H1 (cell line): ENCODE measurements at regions not wholly inside any gene's neighbourhood (a gene's known extent, or its start where the extent isn't known, plus 50 kb on each side); places are given as distances from the start of the nearest gene placed in this dataset.

ENCODE experiments used
- CTCF ChIA-PET: fragments of 300-600 bp; sonication (Branson Sonifier 250); formaldehyde crosslinking; loops from one replicate; lab custom pipeline; 2021; ENCODE audit not compliant: partially characterized antibody; lab: Charles Lee
- POLR2A ChIA-PET: fragments of 300-600 bp; sonication (Branson Sonifier 250); formaldehyde crosslinking; loops from one replicate; lab custom pipeline; 2021; ENCODE audit warnings: inconsistent platforms; ENCODE audit not compliant: partially characterized antibody; lab: Charles Lee
- DNase-seq, 2 experiments: peaks; one replicate each; pipeline versions ENCODE4 v3.0.0 to v3.0.0-alpha.2; 2010 to 2022; ENCODE audit warnings: low spot score in 2 of 2, low read depth in 1 of 2, mixed read lengths in 1 of 2
- FAIRE-seq: peaks from 2 replicates; lab custom pipeline; 2011; peaks lifted over from hg19 to GRCh38; lab: Jason Lieb, UNC
- H2AFZ ChIP-seq: 2 replicates; pipeline ENCODE4 v1.8.1; 2012; ENCODE audit warnings: low read length, inconsistent platforms
- H2AK5ac ChIP-seq: 2 replicates; pipeline ENCODE4 v1.6.1; 2013; ENCODE audit warnings: low read depth, low read length
- H2BK120ac ChIP-seq: replicated peaks from 2 replicates; pipeline ENCODE3; 2013; ENCODE audit warnings: low read depth, low read length, inconsistent platforms
- H2BK12ac ChIP-seq: 2 replicates; pipeline ENCODE4 v1.6.1; 2013; ENCODE audit warnings: low read depth, low read length
- H2BK15ac ChIP-seq: 2 replicates; pipeline ENCODE4 v1.6.1; 2013; ENCODE audit warnings: low read length
- H2BK20ac ChIP-seq: 2 replicates; pipeline ENCODE4 v1.6.1; 2013; ENCODE audit warnings: low read length
- H2BK5ac ChIP-seq: 2 replicates; pipeline ENCODE4 v1.6.1; 2013; ENCODE audit warnings: low read depth, low read length
- H3K14ac ChIP-seq: 2 replicates; pipeline ENCODE4 v1.6.1; 2013; ENCODE audit warnings: inconsistent platforms; ENCODE audit not compliant: insufficient read length
- H3K18ac ChIP-seq: 2 replicates; pipeline ENCODE4 v1.6.1; 2013; ENCODE audit warnings: low read length; ENCODE audit errors: extremely low read depth
- H3K23ac ChIP-seq: 2 replicates; pipeline ENCODE4 v1.6.1; 2013; ENCODE audit warnings: inconsistent platforms; ENCODE audit not compliant: insufficient read length
- H3K23me2 ChIP-seq: 2 replicates; pipeline ENCODE4 v1.6.1; 2013; ENCODE audit warnings: low read depth, low read length
- H3K27ac ChIP-seq: 2 replicates; pipeline ENCODE4 v1.6.1; 2011; ENCODE audit warnings: low read depth, low read length, inconsistent platforms
- H3K27me3 ChIP-seq, 4 experiments: replicated peaks in 1 of 4; 1 replicate in 1 of 4; 2 replicates in 3 of 4; pipeline versions ENCODE4 v1.6.1 to v1.8.1; 2011 to 2013; ENCODE audit warnings: low read length in 3 of 4, mild to moderate bottlenecking in 3 of 4, inconsistent platforms in 2 of 4, mixed read lengths in 2 of 4, moderate library complexity in 1 of 4; ENCODE audit not compliant: control insufficient read depth in 3 of 4, insufficient read depth in 3 of 4; ENCODE audit errors: extremely low read depth in 1 of 4
- H3K36me3 ChIP-seq, 4 experiments: 2 replicates each; pipeline versions ENCODE4 v1.6.1 to v1.8.1; 2011 to 2013; ENCODE audit warnings: mild to moderate bottlenecking in 4 of 4, low read length in 3 of 4, moderate library complexity in 2 of 4, control low read depth in 1 of 4, inconsistent platforms in 1 of 4; ENCODE audit not compliant: insufficient read depth in 4 of 4, control insufficient read depth in 2 of 4
- H3K4ac ChIP-seq: replicated peaks from 2 replicates; pipeline ENCODE3; 2013; ENCODE audit warnings: low read length, low read depth, mixed read lengths, inconsistent platforms; ENCODE audit not compliant: insufficient read length
- H3K4me1 ChIP-seq, 4 experiments: replicated peaks in 1 of 4; 1 replicate in 1 of 4; 2 replicates in 3 of 4; pipeline versions ENCODE4 v1.6.1 to v1.8.1; 2011 to 2013; ENCODE audit warnings: low read length in 3 of 4, inconsistent platforms in 2 of 4, mixed read lengths in 1 of 4; ENCODE audit not compliant: insufficient read depth in 4 of 4, control insufficient read depth in 3 of 4
- H3K4me2 ChIP-seq, 2 experiments: 2 replicates each; pipeline versions ENCODE4 v1.6.1 to v1.8.1; 2011 to 2013; ENCODE audit warnings: low read depth in 2 of 2, low read length in 2 of 2, control low read depth in 1 of 2, inconsistent platforms in 1 of 2, mild to moderate bottlenecking in 1 of 2; ENCODE audit not compliant: insufficient read depth in 1 of 2
- H3K4me3 ChIP-seq, 4 experiments: fragments of 200-600, 300-600 bp in 1 of 4; sonication (generic), shearing (Covaris generic), sonication (Bioruptor Twin) in 1 of 4; 2 replicates each; pipeline versions ENCODE4 v1.5.1 to v1.8.1; 2011 to 2016; ENCODE audit warnings: low read length in 4 of 4, low read depth in 3 of 4, control low read depth in 2 of 4, inconsistent platforms in 2 of 4, mild to moderate bottlenecking in 2 of 4, mixed read lengths in 1 of 4, moderate library complexity in 1 of 4; ENCODE audit not compliant: insufficient read depth in 2 of 4; ENCODE audit errors: extremely low read depth in 1 of 4
- H3K56ac ChIP-seq: replicated peaks from 2 replicates; pipeline ENCODE3; 2013; ENCODE audit warnings: low read depth, mild to moderate bottlenecking, mixed read lengths, low read length, inconsistent platforms; ENCODE audit not compliant: insufficient read length
- H3K79me1 ChIP-seq: 2 replicates; pipeline ENCODE4 v1.6.1; 2013; ENCODE audit warnings: low read depth, low read length, control low read depth
- H3K79me2 ChIP-seq, 2 experiments: 2 replicates each; pipeline versions ENCODE4 v1.6.1 to v1.8.1; 2012 to 2013; ENCODE audit warnings: low read length in 2 of 2, mild to moderate bottlenecking in 2 of 2, inconsistent platforms in 1 of 2; ENCODE audit not compliant: insufficient read depth in 2 of 2, control insufficient read depth in 1 of 2
- H3K9ac ChIP-seq, 4 experiments: replicated peaks in 1 of 4; 1 replicate in 1 of 4; 2 replicates in 3 of 4; pipeline versions ENCODE4 v1.6.1 to v1.8.1; 2011 to 2013; ENCODE audit warnings: low read depth in 3 of 4, low read length in 3 of 4, control low read depth in 2 of 4, mild to moderate bottlenecking in 2 of 4, moderate library complexity in 2 of 4, inconsistent platforms in 1 of 4; ENCODE audit errors: extremely low read depth in 1 of 4
- H3K9me3 ChIP-seq, 2 experiments: 2 replicates each; pipeline versions ENCODE4 v1.6.1 to v1.8.1; 2012 to 2013; ENCODE audit warnings: mild to moderate bottlenecking in 2 of 2, moderate library complexity in 2 of 2, control low read depth in 1 of 2, inconsistent platforms in 1 of 2, low read depth in 1 of 2, low read length in 1 of 2, mixed read lengths in 1 of 2; ENCODE audit not compliant: insufficient read depth in 2 of 2
- H4K20me1 ChIP-seq, 2 experiments: replicated peaks in 1 of 2; 2 replicates each; pipeline versions ENCODE3 to v1.8.1; 2011 to 2013; ENCODE audit warnings: inconsistent platforms in 2 of 2, low read length in 2 of 2, mild to moderate bottlenecking in 1 of 2; ENCODE audit not compliant: insufficient read depth in 2 of 2, control insufficient read depth in 1 of 2
- H4K5ac ChIP-seq: 2 replicates; pipeline ENCODE4 v1.6.1; 2013; ENCODE audit warnings: low read length, low read depth, mixed read lengths, inconsistent platforms; ENCODE audit not compliant: insufficient read length
- H4K8ac ChIP-seq: 2 replicates; pipeline ENCODE4 v1.8.0; 2013; ENCODE audit warnings: mild to moderate bottlenecking, moderate library complexity, low read length, inconsistent platforms; ENCODE audit not compliant: insufficient read depth; ENCODE audit errors: extremely low read depth
- H4K91ac ChIP-seq: replicated peaks from 2 replicates; pipeline ENCODE3; 2013; ENCODE audit warnings: low read length, mixed read lengths, inconsistent platforms; ENCODE audit not compliant: insufficient read length
- ATF3 ChIP-seq: IDR thresholded peaks from 2 replicates; pipeline ENCODE4 v1.6.1; 2011; ENCODE audit warnings: low read depth, mild to moderate bottlenecking, low read length; ENCODE audit not compliant: insufficient read depth
- BCL11A ChIP-seq, 2 experiments: IDR thresholded peaks; one replicate each; pipeline ENCODE4 v1.6.1; 2011; ENCODE audit warnings: low read depth in 2 of 2, low read length in 2 of 2, mild to moderate bottlenecking in 2 of 2
- CEBPB ChIP-seq: IDR thresholded peaks from 2 replicates; pipeline ENCODE4 v1.6.1; 2012; ENCODE audit warnings: low read depth, low read length
- CHD1 ChIP-seq: IDR thresholded peaks from 2 replicates; pipeline ENCODE4 v1.6.1; 2012; ENCODE audit warnings: low read depth, low read length, improper control_type of control experiment
- CTBP2 ChIP-seq: IDR thresholded peaks from 2 replicates; pipeline ENCODE4 v1.7.0; 2011; ENCODE audit warnings: borderline replicate concordance, mild to moderate bottlenecking, moderate library complexity, mixed read lengths, low read length; ENCODE audit not compliant: insufficient read depth, insufficient read length
- EGR1 ChIP-seq: IDR thresholded peaks from 2 replicates; pipeline ENCODE4 v1.6.1; 2011; ENCODE audit warnings: low read depth, low read length, borderline replicate concordance
- FOSL1 ChIP-seq: IDR thresholded peaks from 2 replicates; pipeline ENCODE4 v1.6.1; 2011; ENCODE audit warnings: mild to moderate bottlenecking, low read depth, low read length, moderate library complexity; ENCODE audit not compliant: insufficient read depth
- KDM1A ChIP-seq: fragments of 200-600, 300-600 bp; sonication (generic); IDR thresholded peaks from 2 replicates; pipeline ENCODE4 v1.7.1; 2016; ENCODE audit warnings: mild to moderate bottlenecking, low read length, borderline replicate concordance
- KDM5A ChIP-seq: fragments of 200-600 bp; IDR thresholded peaks from 2 replicates; pipeline ENCODE4 v1.7.1; 2012; ENCODE audit warnings: mild to moderate bottlenecking, low read length, inconsistent platforms, mixed read lengths
- MAFK ChIP-seq: IDR thresholded peaks from 2 replicates; pipeline ENCODE4 v1.6.1; 2012; ENCODE audit warnings: low read depth, mild to moderate bottlenecking, improper control_type of control experiment, low read length
- MAX ChIP-seq: IDR thresholded peaks from 2 replicates; pipeline ENCODE4 v1.6.1; 2012; ENCODE audit warnings: inconsistent platforms
- NANOG ChIP-seq: IDR thresholded peaks from 2 replicates; pipeline ENCODE4 v1.6.1; 2011; ENCODE audit warnings: low read length, low read depth, mild to moderate bottlenecking, inconsistent platforms; ENCODE audit not compliant: insufficient read depth, poor library complexity, severe bottlenecking
- SP2 ChIP-seq: IDR thresholded peaks from 2 replicates; pipeline ENCODE4 v1.6.1; 2012; ENCODE audit warnings: mild to moderate bottlenecking, low read length, inconsistent platforms
- WGBS, 2 experiments: shearing (Covaris generic) in 1 of 2; methylation state at CpG; one replicate each; pipeline versions ENCODE4 v1.1.6 to v1.1.7; 2013 to 2015; ENCODE audit warnings: low lambda C conversion rate in 2 of 2, mixed read lengths in 2 of 2, inconsistent platforms in 1 of 2, low coverage in 1 of 2, missing lambda C conversion rate in 1 of 2; ENCODE audit not compliant: insufficient replicate concordance in 2 of 2, insufficient coverage in 1 of 2, insufficient read length in 1 of 2; ENCODE audit errors: extremely low coverage in 1 of 2, missing lambda C conversion rate in 1 of 2; 5-methylcytosine and 5-hydroxymethylcytosine counted together

GRCh38 chr11:71358122-71358728 is 90.0 kb downstream of the DHCR7 start:
- no peak overlapping the region for H2BK5ac ChIP-seq
- peaks cover 15% of the 10 kb centered on the region; the same call in 1 of the 2 replicates for H3K23me2 ChIP-seq
- H3K27me3 ChIP-seq = no peaks in the 10 kb centered on the region; a peak in 1 of 7 replicates
- no peaks in the 10 kb centered on the region for H3K36me3 ChIP-seq
- H2AK5ac ChIP-seq = no peak overlapping the region
- no peak overlapping the region for H2BK12ac ChIP-seq
- WGBS, 2 experiments = 74% methylated on average over 10 of the region's 10 CpGs; no CpG with 5 or more reads in 1 of the 2 experiments
- H3K4me3 ChIP-seq = no peak overlapping the region
- CTCF ChIA-PET = interaction anchor here (0.7 to 1.3 kb wide), 4 partner anchors 10 to 58 kb away, joined by 3 to 4 read pairs (median 3); no protein-coding TSS in a partner anchor
- H4K20me1 ChIP-seq = no peaks in the 10 kb centered on the region
- no peak overlapping the region for H3K56ac ChIP-seq
- POLR2A ChIA-PET = no interaction called here
- no peak overlapping the region for H2BK20ac ChIP-seq
- no peak overlapping the region for H3K9ac ChIP-seq
- H2AFZ ChIP-seq = no peak overlapping the region
- no peak overlapping the region for H4K5ac ChIP-seq
- no peak overlapping the region for H3K14ac ChIP-seq
- no peak overlapping the region for H3K18ac ChIP-seq
- DNase-seq (no peak), FAIRE-seq (no peak)
- H3K9me3 ChIP-seq = 0 out of 4 replicates have a peak, but pooled peaks cover 0 to 3% of the 10 kb centered on the region in 2 experiments
- no peak overlapping the region for H2BK120ac ChIP-seq
- no peaks in the 10 kb centered on the region for H3K79me1 ChIP-seq
- H3K79me2 ChIP-seq = no peaks in the 10 kb centered on the region
- no peak overlapping the region for H2BK15ac ChIP-seq
- no peak overlapping the region for H3K4ac ChIP-seq
- H3K27ac ChIP-seq = no peak overlapping the region
- no peaks in the 10 kb centered on the region for H3K4me1 ChIP-seq
- H3K23ac ChIP-seq = no peak overlapping the region
- H4K91ac ChIP-seq = no peak overlapping the region
- H4K8ac ChIP-seq = no peak overlapping the region; the same call in 1 of the 2 replicates
- H3K4me2 ChIP-seq = no peak overlapping the region
- no peak for TF ChIP-seq MAX
- TF ChIP-seq CHD1 = no peak
- no peak for TF ChIP-seq KDM1A
- no peak for TF ChIP-seq MAFK
- no peak for TF ChIP-seq FOSL1
- TF ChIP-seq BCL11A (IDR thresholded peaks at IDR 0.05; ENCODE audit: low read depth in 2 of 2, low read length in 2 of 2) = no peak
- TF ChIP-seq KDM5A = no peak
- TF ChIP-seq NANOG = no peak
- TF ChIP-seq ATF3 = no peak
- no peak for TF ChIP-seq CEBPB
- no peak for TF ChIP-seq SP2
- no peak for TF ChIP-seq EGR1
- no peak for TF ChIP-seq CTBP2
